GM18907 (cell line): ENCODE measurements at regions not wholly inside any gene's neighbourhood (a gene's known extent, or its start where the extent isn't known, plus 50 kb on each side); places are given as distances from the start of the nearest gene placed in this dataset.
"Not testable (repeated sequence)": the region's sequence is repeated elsewhere in the genome, so short reads cannot be mapped to it uniquely, and the experiment has no call there.

Experiments used
- ATAC-seq: cut with Tn5 transposase; IDR thresholded peaks from one replicate; pipeline ENCODE4 v1.9.1; 2021; ENCODE audit warnings: mild to moderate bottlenecking, moderate library complexity; ENCODE audit not compliant: unreplicated experiment

DNA sequence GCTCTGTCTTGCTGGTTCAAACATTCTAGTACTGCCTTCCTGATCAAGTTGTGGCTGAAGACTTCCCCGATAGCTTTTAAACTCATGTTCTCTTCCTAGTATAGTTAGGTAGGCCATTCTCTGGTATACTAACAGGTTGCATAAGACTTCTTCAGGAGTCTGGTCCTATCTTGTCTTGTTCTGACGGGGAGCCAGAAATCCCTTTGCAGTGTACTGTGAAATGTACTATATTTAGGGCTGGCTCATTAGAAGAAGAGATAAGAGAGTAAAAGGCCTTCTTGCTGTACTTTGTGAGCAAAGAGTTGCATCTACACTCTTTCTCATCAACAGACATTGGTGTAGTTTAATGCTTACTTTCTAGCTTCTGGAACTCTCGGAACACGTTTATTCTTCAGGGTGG, 331.9 kb downstream of the NUP35 start:
- no peak for ATAC-seq

DNA sequence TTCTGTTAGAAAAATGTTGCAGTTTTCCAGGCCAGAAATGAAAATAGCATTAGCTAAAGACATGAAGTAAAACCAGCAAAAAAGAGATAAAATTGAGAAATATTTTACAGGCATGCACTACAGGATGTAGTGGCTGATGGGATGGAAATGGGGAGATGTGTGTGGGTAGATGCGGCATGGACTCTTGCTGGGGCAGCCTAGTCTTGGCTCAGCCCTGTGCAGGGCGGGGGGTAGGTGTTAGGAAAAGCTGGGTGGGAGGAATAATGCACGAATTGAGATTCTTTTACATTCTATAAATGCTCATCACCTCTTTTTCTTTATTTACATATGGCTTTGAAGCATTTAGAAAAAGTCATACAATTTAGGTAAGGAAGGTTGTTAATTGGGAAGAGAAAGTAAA, 334.2 kb downstream of the NUP35 start:
- ATAC-seq: no peak

- no peak for ATAC-seq
These were observed 335.2 kb downstream of the NUP35 start for GRCh38 chr2:183459466-183459865.

- ATAC-seq: no peak
These were observed 339.6 kb downstream of the NUP35 start for GRCh38 chr2:183463821-183464220.

- no peak for ATAC-seq
These were observed 340.8 kb downstream of the NUP35 start for GRCh38 chr2:183465048-183465447.

DNA sequence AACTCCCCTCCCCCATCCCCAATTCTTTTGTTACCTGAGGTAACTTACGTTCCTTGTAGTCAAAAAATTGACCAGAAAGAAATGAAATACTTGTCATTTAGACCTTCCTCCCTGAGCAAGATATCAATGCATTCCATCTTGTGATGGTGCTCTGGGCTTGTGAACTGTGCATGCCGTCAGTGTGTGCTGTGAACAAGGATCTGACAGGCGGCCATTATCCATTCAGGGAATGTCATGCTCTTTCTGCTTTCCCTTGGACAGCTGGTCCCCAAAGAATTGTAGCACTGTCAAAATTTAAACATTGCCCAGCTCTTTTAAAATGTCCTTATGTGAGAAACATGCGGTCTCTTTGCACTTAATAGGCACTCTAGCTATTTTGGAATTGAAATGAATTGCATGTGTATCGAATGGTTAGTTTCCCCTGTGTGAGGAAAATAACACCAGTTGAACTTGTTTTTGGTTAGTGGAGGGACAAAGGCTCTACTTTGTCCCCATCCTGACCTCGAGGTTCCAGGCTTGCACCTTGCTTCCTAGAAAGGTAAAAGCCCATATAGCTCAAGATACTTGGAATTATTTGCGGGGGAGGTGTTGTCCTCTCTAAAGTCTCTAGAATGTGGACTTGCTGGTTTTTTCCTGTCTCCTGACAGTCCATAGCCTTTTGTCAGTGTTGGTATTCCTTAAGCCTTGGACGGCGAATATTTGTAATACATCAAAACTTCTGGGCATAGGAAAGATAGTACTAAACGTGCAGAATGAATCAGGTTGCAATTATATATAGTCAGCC, 350.9 kb downstream of the NUP35 start:
- ATAC-seq: no peak

DNA sequence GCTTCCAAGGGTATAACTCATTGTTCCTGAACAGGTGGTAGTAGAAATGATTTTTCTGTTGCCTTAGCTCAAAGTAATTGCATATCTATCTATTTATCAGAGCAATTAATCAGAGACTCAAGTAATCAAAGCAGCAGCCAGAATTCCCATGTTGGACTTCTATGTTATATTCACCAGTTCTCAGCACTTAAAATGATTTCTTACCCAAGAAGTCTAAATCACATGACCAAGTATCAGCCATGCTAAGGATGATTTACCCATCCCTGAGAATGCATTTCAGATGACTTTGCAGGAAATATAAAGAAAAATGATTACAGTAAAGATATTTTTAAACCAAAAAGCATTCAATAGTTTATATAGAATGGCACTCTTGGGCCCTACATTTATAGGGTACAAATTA, 352.2 kb downstream of the NUP35 start:
- no peak for ATAC-seq

GRCh38 chr2:183477296-183477695, 353.1 kb downstream of the NUP35 start:
- ATAC-seq: no peak

- not testable (repeated sequence) for ATAC-seq
These were observed 354.8 kb downstream of the NUP35 start for GRCh38 chr2:183478941-183479595.

- ATAC-seq: no peak
These were observed 363.1 kb downstream of the NUP35 start for GRCh38 chr2:183487326-183487725.

DNA sequence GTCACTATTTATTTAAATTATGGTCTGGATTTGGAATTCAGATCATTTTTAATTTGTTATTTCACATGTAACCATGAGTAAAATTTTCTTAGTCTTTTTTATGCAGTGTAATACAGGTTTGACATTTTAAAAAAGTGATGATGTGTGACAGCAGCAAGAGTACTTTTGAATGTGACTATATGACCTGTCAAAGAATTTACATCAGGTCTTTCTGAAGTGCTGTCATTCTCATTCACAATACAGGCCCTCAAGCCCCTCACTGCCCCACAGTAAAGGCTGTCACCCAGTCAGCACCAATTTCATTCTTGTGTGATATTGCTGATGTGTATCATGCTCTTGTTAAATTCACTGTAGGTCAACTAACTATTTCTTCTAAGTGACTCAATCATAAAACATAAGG, 364.2 kb downstream of the NUP35 start:
- ATAC-seq: no peak

GRCh38 chr2:183490489-183490888, 366.2 kb downstream of the NUP35 start:
- ATAC-seq: no peak

DNA sequence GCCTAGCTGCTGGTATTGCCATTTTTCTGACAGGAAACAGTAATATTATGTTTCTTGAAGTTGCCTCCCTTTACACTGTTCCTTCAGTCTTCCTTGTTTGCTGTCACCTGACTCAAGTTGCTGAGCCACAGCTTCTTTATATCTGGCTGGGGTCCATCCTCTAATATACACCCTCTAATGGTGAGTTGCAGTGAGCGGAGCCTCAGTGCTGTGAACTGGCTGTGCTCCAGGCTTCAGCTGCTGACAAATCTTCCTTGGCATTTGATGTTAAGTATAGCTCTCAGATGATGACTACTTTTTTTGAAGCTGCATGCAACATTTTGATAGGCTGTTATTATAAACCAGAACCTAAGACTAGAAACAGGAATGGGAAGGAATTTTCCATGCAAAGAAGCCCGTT, 366.7 kb downstream of the NUP35 start:
- no peak for ATAC-seq

GRCh38 chr2:183493040-183493439, 368.8 kb downstream of the NUP35 start:
- no peak for ATAC-seq

GRCh38 chr2:183495079-183495478, 370.8 kb downstream of the NUP35 start:
- ATAC-seq: no peak

DNA sequence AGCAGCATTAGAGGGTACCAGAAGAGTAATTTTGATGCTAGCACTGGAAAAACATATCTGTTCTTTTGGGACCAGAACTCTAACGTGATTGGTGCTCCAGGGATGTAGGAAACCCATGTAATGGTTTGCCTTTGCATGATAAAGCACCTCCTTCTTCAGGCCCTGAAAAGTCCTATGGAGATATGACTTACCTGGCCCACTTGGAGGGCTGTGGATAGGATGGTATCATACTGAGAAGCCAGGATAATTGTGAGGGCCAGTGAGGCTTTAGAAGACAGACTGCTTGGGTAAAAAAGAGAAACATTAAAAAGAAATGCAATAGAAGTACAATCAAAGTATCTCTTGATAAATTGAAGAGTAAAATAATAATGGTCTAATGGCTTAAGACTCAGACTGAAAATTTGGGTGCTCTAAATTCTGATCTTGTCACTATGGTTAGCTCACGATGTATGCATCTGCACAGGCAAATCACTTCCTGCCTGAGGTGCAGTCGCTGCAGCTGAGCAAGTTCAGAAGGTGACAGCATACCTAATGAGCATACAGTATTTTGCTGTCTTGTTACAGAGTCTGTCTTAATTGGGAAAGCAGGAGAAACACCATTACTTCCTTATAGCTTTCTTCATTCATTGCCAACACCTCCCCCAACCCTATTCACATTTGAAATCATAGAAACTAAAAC, 371.5 kb downstream of the NUP35 start:
- ATAC-seq: peak; percentile 98

DNA sequence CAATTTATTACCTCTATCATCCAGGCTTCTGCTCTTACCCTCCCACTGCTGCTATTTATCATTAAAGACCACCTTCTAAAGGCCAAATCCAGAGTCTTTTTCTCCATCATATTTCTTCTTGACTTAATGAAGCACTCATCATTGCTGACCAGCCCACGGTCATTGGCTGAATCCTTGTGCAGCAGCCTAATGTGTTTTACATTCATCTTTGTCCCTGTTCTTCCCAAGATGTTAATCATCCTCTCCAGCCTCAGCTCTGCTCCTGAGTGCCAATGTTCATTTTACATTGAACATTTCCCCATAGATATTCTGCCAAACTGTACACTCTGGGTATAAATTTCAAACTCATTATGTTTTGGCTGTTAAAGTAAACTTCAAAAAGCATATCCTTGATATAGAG, 373.6 kb downstream of the NUP35 start:
- ATAC-seq: no peak

GRCh38 chr2:183505911-183506310, 381.7 kb downstream of the NUP35 start:
- peak; percentile 95 for ATAC-seq

- no peak for ATAC-seq
These were observed 386.9 kb downstream of the NUP35 start for GRCh38 chr2:183511154-183511553.

DNA sequence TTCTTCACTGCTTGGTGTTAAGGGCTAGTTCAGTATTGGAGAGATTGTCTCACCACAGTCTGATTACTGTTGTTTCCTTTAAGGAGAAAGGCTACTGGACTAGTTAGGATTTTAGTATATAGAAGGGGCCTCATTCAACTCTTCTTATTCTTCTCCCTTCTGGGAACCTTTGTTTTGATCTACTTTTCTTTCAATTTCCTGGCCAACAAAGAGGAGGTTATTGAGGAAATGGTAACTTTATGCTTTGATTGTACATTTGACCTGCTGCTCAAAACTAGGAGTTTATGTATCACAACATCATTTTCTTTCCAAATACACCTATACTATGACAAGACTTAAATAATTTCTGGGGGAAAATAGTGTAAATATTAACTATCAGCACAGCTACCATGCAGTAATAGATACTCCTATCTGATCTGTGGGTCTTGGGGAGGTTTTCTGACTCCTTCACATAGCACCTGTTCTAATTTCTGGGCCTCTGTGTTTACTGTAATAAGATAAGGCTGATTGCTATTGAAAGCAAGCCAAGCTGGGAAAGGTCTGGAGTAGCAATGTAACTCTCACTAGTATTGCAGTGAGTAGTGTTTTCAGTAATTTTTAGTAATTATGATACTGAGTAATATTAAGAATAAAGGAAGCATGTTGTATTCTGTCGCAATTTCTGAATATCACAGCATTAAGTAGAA, 395.3 kb downstream of the NUP35 start:
- ATAC-seq: no peak

DNA sequence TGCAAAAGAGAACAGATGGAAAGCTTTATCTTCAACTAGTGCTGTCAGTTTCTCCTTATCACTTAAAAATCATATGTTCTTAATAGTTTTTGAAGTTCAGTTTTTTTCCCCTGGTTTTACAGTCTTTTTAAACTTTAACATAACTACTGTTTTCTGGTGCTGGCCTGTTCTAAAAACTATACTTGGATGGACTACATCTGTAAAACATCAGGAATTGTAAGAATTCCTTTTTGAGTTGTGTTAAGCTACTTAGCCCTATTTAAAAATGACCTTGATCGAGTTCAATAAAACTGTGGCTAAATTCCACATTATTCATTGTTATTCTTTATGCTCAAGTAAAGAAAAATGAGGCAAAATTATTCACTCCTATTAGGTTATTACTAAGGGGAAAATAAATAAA, 397.7 kb downstream of the NUP35 start:
- ATAC-seq: no peak
